HepG2 (cell line): ENCODE measurements at regions not wholly inside any gene's neighbourhood (a gene's known extent, or its start where the extent isn't known, plus 50 kb on each side); places are given as distances from the start of the nearest gene placed in this dataset.

Experiments
- ATAC-seq: fragments of 200-7000 bp; cut with Tn5 transposase; 3 replicates; pipeline ENCODE4 v1.9.1; 2020; ENCODE audit warnings: mild to moderate bottlenecking, moderate library complexity
- BruUV-seq: library from RNA; stranded (reverse); fragments of 400-500 nt; replicated peaks from 2 replicates; lab custom pipeline; 2021; lab: Mats Ljungman, UMichigan
- CTCF ChIA-PET: fragments of 300-600 bp; formaldehyde crosslinking; extraction: SDS; loops from one replicate; lab custom pipeline; 2021; ENCODE audit warnings: low total read pairs, inconsistent platforms, low intra/inter-chr PET ratio; lab: Yijun Ruan, JAX
- POLR2A ChIA-PET: fragments of 350-600 bp; sonication (Branson Sonifier 250); formaldehyde crosslinking; loops from one replicate; lab custom pipeline; 2020; ENCODE audit warnings: antibody characterized with exemption, inconsistent platforms; lab: Yijun Ruan, JAX
- DNase-seq: peaks from one replicate; pipeline ENCODE4 v3.0.0-alpha.2; 2015; ENCODE audit warnings: low spot score
- FAIRE-seq: peaks from 3 replicates; lab custom pipeline; 2011; peaks lifted over from hg19 to GRCh38; lab: Jason Lieb, UNC
- H2AFZ ChIP-seq: one replicate; pipeline ENCODE4 v1.6.1; 2011; ENCODE audit warnings: low read length, inconsistent platforms
- H3K27ac ChIP-seq: fragments of 300-600 bp; 3 replicates; pipeline ENCODE4 v1.8.0; 2011; ENCODE audit warnings: mixed run types, mild to moderate bottlenecking, mixed read lengths, low read length, inconsistent platforms; ENCODE audit not compliant: insufficient read depth; ENCODE audit errors: extremely low read length
- H3K27me3 ChIP-seq, 2 experiments: fragments of 200-600 bp in 1 of 2; 2 replicates in 1 of 2; 3 replicates in 1 of 2; pipeline versions ENCODE4 v1.6.0 to v1.8.0; 2011; ENCODE audit warnings: low read length in 2 of 2, mild to moderate bottlenecking in 2 of 2, moderate library complexity in 2 of 2, inconsistent platforms in 1 of 2; ENCODE audit not compliant: insufficient read depth in 2 of 2, control insufficient read depth in 1 of 2
- H3K36me3 ChIP-seq, 2 experiments: fragments of 200-600 bp in 1 of 2; replicated peaks in 1 of 2; 2 replicates in 1 of 2; 3 replicates in 1 of 2; pipeline versions ENCODE4 v1.5.1 to v1.8.0; 2011; ENCODE audit warnings: low read length in 2 of 2, inconsistent platforms in 1 of 2; ENCODE audit not compliant: insufficient read depth in 2 of 2, control insufficient read depth in 1 of 2
- H3K4me1 ChIP-seq: 2 replicates; pipeline ENCODE4 v1.5.1; 2012; ENCODE audit warnings: low read length, inconsistent platforms; ENCODE audit not compliant: insufficient read depth
- H3K4me2 ChIP-seq: 2 replicates; pipeline ENCODE4 v1.6.0; 2011; ENCODE audit warnings: low read depth, low read length, inconsistent platforms
- H3K4me3 ChIP-seq, 3 experiments: fragments of 200-600 bp in 1 of 3; sonication (generic), shearing (Covaris generic) in 1 of 3; replicated peaks in 1 of 3; 2 replicates each; pipeline ENCODE4 v1.5.1; 2011 to 2016; ENCODE audit warnings: low read length in 3 of 3, inconsistent platforms in 2 of 3, low read depth in 2 of 3, mild to moderate bottlenecking in 2 of 3, control low read depth in 1 of 3, mixed read lengths in 1 of 3; ENCODE audit not compliant: insufficient read depth in 1 of 3
- H3K79me2 ChIP-seq: one replicate; pipeline ENCODE4 v1.6.1; 2011; ENCODE audit warnings: low read length, inconsistent platforms; ENCODE audit not compliant: insufficient read depth
- H3K9ac ChIP-seq: 2 replicates; pipeline ENCODE4 v1.6.0; 2011; ENCODE audit warnings: mild to moderate bottlenecking, low read depth, low read length, inconsistent platforms; ENCODE audit not compliant: insufficient read depth
- H3K9me3 ChIP-seq: 2 replicates; pipeline ENCODE4 v1.5.1; 2012; ENCODE audit warnings: mild to moderate bottlenecking, low read length
- H4K20me1 ChIP-seq: 2 replicates; pipeline ENCODE4 v1.6.0; 2011; ENCODE audit warnings: inconsistent platforms, mild to moderate bottlenecking, low read length, moderate library complexity; ENCODE audit not compliant: insufficient read depth
- ATF7 ChIP-seq, 2 experiments: fragments of 450-650 bp in 1 of 2; sonication (generic) in 1 of 2; formaldehyde crosslinking in 1 of 2; IDR thresholded peaks; 2 replicates each; pipeline versions ENCODE4 v1.4.0 to v1.6.1; 2016 to 2020; ENCODE audit warnings: antibody characterized with exemption in 1 of 2, mild to moderate bottlenecking in 1 of 2, missing genetic modification reagents in 1 of 2
- CENPX ChIP-seq: sonication (generic); formaldehyde crosslinking; IDR thresholded peaks from 2 replicates; pipeline ENCODE4 v1.9.0; 2021; ENCODE audit warnings: mild to moderate bottlenecking, missing genetic modification reagents, moderate library complexity
- IRF9 ChIP-seq: sonication (generic); formaldehyde crosslinking; IDR thresholded peaks from 2 replicates; pipeline ENCODE4 v1.8.0; 2022; ENCODE audit warnings: missing genetic modification reagents, mild to moderate bottlenecking, borderline replicate concordance
- NFIC ChIP-seq: IDR thresholded peaks from 2 replicates; pipeline ENCODE4 v1.6.1; 2012; ENCODE audit warnings: mild to moderate bottlenecking, low read length, inconsistent platforms
- NR2C2 ChIP-seq: sonication (generic); formaldehyde crosslinking; IDR thresholded peaks from 2 replicates; pipeline ENCODE4 v1.4.0; 2020; ENCODE audit warnings: missing genetic modification reagents, mild to moderate bottlenecking, moderate library complexity, borderline replicate concordance
- PHF20 ChIP-seq: sonication (generic); formaldehyde crosslinking; IDR thresholded peaks from 2 replicates; pipeline ENCODE4 v1.5.0; 2020; ENCODE audit warnings: mild to moderate bottlenecking, missing genetic modification reagents
- SIX4 ChIP-seq: sonication (generic); formaldehyde crosslinking; IDR thresholded peaks from 2 replicates; pipeline ENCODE4 v1.4.0; 2020; ENCODE audit warnings: missing genetic modification reagents
- SMARCC2 ChIP-seq: fragments of 450-650 bp; IDR thresholded peaks from 2 replicates; pipeline ENCODE4 v1.6.1; 2017; ENCODE audit warnings: antibody characterized with exemption, mild to moderate bottlenecking
- UBTF ChIP-seq: sonication (generic); formaldehyde crosslinking; IDR thresholded peaks from 2 replicates; pipeline ENCODE4 v1.4.0; 2020; ENCODE audit warnings: mild to moderate bottlenecking, missing genetic modification reagents
- ZNF510 ChIP-seq: sonication (generic); formaldehyde crosslinking; IDR thresholded peaks from 2 replicates; pipeline ENCODE4 v1.4.0; 2020; ENCODE audit warnings: low read depth, mild to moderate bottlenecking, missing genetic modification reagents
- ZNF607 ChIP-seq: sonication (generic); formaldehyde crosslinking; IDR thresholded peaks from 2 replicates; pipeline ENCODE4 v1.5.1; 2020; ENCODE audit warnings: missing genetic modification reagents, mild to moderate bottlenecking, borderline replicate concordance
- WGBS: methylation state at CpG from one replicate; pipeline ENCODE4 v1.1.6; 2017; ENCODE audit warnings: low lambda C conversion rate; 5-methylcytosine and 5-hydroxymethylcytosine counted together
- in situ Hi-C: cut with HindIII; loops from 2 replicates; pipeline ENCODE4 v1.10.0; 2017; ENCODE audit warnings: low pct_unique_long_range_greater_than_20kb; ENCODE audit not compliant: extremely low pct_ligation_motif_present
- intact Hi-C: fragments of 100-400 bp; cut with micrococcal nuclease; formaldehyde crosslinking; loops from one replicate; pipeline ENCODE4 v1.10.0; 2022; ENCODE audit not compliant: unreplicated experiment
- TF ChIP-seq, protein P1 (sequence below): IDR thresholded peaks from 2 replicates; pipeline ENCODE4 v1.6.1; 2016; ENCODE audit warnings: missing biosample characterization, missing genetic modification reagents, low read depth
- TF ChIP-seq, protein P2 (sequence below), 2 experiments: fragments of 450-650 bp in 1 of 2; sonication (generic) in 1 of 2; formaldehyde crosslinking; IDR thresholded peaks; 2 replicates each; pipeline versions ENCODE4 v1.5.0 to v1.8.0; 2020 to 2022; ENCODE audit warnings: mild to moderate bottlenecking in 1 of 2, missing genetic modification reagents in 1 of 2

DNA sequence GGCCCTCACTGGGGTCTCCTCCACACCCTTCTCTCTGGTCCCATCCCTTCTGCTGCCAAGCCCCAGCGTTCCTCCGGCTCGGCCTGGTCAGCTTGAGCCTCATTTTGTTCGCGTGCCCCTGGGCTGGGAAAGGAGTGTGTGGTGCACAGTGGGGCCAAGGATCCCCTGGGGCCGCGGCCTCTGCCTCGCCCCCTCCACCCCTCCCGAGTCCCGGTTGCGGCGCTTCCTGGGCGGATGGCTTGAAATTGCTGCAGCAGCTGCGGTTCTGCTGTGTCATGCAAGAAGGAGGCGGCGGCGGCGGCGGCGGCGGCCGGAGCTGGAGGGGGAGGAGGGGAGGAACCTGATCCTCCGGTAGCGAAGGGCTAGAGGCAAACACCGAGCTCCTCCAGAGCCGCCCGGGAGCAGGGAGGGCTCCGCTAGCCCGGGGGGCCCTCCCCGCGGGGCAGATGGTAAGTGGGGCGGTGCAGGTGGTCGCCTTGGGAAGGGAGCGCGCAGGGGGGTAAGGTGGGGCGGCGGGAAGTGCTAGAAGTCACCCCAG is 217.8 kb upstream of the MKLN1 start (continued):
- no peak for TF ChIP-seq SIX4

- ATAC-seq (peak; percentile 1; the same call in 1 of the 3 replicates), FAIRE-seq (peak; percentile 72), DNase-seq (no peak)
- Histone ChIP-seq H3K9ac (peak overlapping the region; percentile 89), H3K36me3 (no peaks in the 10 kb centered on the region), H3K27ac (peak overlapping the region; percentile 73), H4K20me1 (peaks cover under 1% of the 10 kb centered on the region; the same call in 1 of the 2 replicates), H3K79me2 (peaks cover 28% of the 10 kb centered on the region), H3K4me1 (peaks cover 31% of the 10 kb centered on the region), H3K4me2 (peak overlapping the region; percentile 100), H3K9me3 (no peaks in the 10 kb centered on the region), H2AFZ (peak overlapping the region; percentile 77), H3K4me3 (peak overlapping the region; percentile 85 to 91 (median 89)), H3K27me3 (no peaks in the 10 kb centered on the region; a peak in 1 of 5 replicates)
- intact Hi-C loops (loop anchor here (2.0 kb wide), 1 partner anchor 216 kb away; the partner anchor contains the start of gene MKLN1), in situ Hi-C loops (no loop called here)
- POLR2A ChIA-PET, result interaction anchor here (1.3 to 2.4 kb wide), 4 partner anchors 22 to 216 kb away, joined by 3 to 11 read pairs (median 4); no protein-coding TSS in a partner anchor
- 1% methylated on average over 8 of the region's 12 CpGs for WGBS
- BruUV-seq, result TSS peak; percentile 53
- CTCF ChIA-PET, result no interaction called here
- TF ChIP-seq IRF9, result peak; percentile 25; the same call in 1 of the 2 replicates
- TF ChIP-seq NR2C2 (CRISPR knock-in tag), result 0 out of 2 replicates have a peak, but pooled peaks have one; percentile 5
- TF ChIP-seq PHF20, result 0 out of 2 replicates have a peak, but pooled peaks have one; percentile 26
- TF ChIP-seq NFIC, result no peak
- TF ChIP-seq ZNF510 (CRISPR knock-in tag), result 0 out of 2 replicates have a peak, but pooled peaks have one; percentile 5
- TF ChIP-seq UBTF (CRISPR knock-in tag), result 0 out of 2 replicates have a peak, but pooled peaks have one; percentile 22
- no peak for TF ChIP-seq ZNF607 (CRISPR knock-in tag)
- TF ChIP-seq, protein P1, sequence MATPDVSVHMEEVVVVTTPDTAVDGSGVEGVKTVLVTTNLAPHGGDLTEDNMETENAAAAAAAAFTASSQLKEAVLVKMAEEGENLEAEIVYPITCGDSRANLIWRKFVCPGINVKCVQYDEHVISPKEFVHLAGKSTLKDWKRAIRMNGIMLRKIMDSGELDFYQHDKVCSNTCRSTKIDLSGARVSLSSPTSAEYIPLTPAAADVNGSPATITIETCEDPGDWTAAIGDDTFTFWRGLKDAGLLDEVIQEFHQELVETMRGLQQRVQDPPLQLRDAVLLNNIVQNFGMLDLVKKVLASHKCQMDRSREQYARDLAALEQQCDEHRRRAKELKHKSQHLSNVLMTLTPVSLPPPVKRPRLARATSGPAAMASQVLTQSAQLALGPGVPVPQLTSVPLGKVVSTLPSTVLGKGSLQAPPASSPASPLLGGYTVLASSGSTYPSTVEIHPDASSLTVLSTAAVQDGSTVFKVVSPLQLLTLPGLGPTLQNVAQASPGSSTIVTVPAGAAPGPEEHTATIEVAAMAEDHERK (CRISPR knock-in tag), result no peak
- TF ChIP-seq, protein P2, sequence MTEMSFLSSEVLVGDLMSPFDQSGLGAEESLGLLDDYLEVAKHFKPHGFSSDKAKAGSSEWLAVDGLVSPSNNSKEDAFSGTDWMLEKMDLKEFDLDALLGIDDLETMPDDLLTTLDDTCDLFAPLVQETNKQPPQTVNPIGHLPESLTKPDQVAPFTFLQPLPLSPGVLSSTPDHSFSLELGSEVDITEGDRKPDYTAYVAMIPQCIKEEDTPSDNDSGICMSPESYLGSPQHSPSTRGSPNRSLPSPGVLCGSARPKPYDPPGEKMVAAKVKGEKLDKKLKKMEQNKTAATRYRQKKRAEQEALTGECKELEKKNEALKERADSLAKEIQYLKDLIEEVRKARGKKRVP (CRISPR knock-in tag; IDR thresholded peaks at IDR 0.05), result no peak
- TF ChIP-seq CENPX (CRISPR knock-in tag), result no peak
- no peak for TF ChIP-seq ATF7 (IDR thresholded peaks at IDR 0.05)
- 0 out of 2 replicates have a peak, but pooled peaks have one; percentile 0 for TF ChIP-seq ATF7 (CRISPR knock-in tag; IDR thresholded peaks at IDR 0.05)
- TF ChIP-seq SMARCC2, result no peak
Observed at GRCh38 chr7:131110297-131111080, 217.2 kb upstream of the MKLN1 start.
